K562 (cell line): ENCODE measurements at regions not wholly inside any gene's neighbourhood (a gene's known extent, or its start where the extent isn't known, plus 50 kb on each side); places are given as distances from the start of the nearest gene placed in this dataset.

Experiments used
- ATAC-seq: fragments of 200-7000 bp; cut with Tn5 transposase; 3 replicates; pipeline ENCODE4 v1.9.1; 2020; ENCODE audit warnings: moderate library complexity
- BruUV-seq: library from RNA; stranded (reverse); fragments of 400-500 nt; replicated peaks from 2 replicates; lab custom pipeline; 2021; lab: Mats Ljungman, UMichigan
- CTCF ChIA-PET: fragments of 300-600 bp; formaldehyde crosslinking; extraction: SDS; loops from one replicate; lab custom pipeline; 2021; ENCODE audit warnings: low intra/inter-chr PET ratio; lab: Yijun Ruan, JAX
- POLR2A ChIA-PET: fragments of 300-600, 350-650 bp; sonication (Branson Sonifier 250); formaldehyde crosslinking; extraction: SDS; loops from one replicate; lab custom pipeline; 2021; ENCODE audit warnings: antibody characterized with exemption, inconsistent platforms; lab: Yijun Ruan, JAX
- DNase-seq, 4 experiments: peaks; one replicate each; pipeline versions ENCODE4 v3.0.0 to v3.0.0-alpha.2; 2011 to 2018; ENCODE audit warnings: low spot score in 3 of 4, mixed read lengths in 3 of 4; ENCODE audit errors: extremely low read depth in 1 of 4
- FAIRE-seq: peaks from 2 replicates; lab custom pipeline; 2011; peaks lifted over from hg19 to GRCh38; lab: Jason Lieb, UNC
- H2AFZ ChIP-seq: 2 replicates; pipeline ENCODE4 v1.6.0; 2011; ENCODE audit warnings: low read depth, low read length, control low read depth, inconsistent platforms
- H3K27ac ChIP-seq: fragments of 200-600 bp; 3 replicates; pipeline ENCODE4 v1.8.0; 2011; ENCODE audit warnings: low read depth, mild to moderate bottlenecking, control low read depth, inconsistent platforms, low read length, moderate library complexity, mixed read lengths; ENCODE audit errors: extremely low read depth
- H3K27me3 ChIP-seq, 2 experiments: fragments of 300-600 bp in 1 of 2; 2 replicates in 1 of 2; 3 replicates in 1 of 2; pipeline versions ENCODE4 v1.6.0 to v1.8.0; 2011; ENCODE audit warnings: inconsistent platforms in 2 of 2, low read length in 2 of 2, mild to moderate bottlenecking in 1 of 2, mixed read lengths in 1 of 2, moderate library complexity in 1 of 2; ENCODE audit not compliant: control insufficient read depth in 2 of 2, insufficient read depth in 2 of 2
- H3K36me3 ChIP-seq: fragments of 300-600 bp; 3 replicates; pipeline ENCODE4 v1.8.0; 2011; ENCODE audit warnings: mild to moderate bottlenecking, low read length, inconsistent platforms; ENCODE audit not compliant: control insufficient read depth, insufficient read depth
- H3K4me1 ChIP-seq, 2 experiments: fragments of 200-600 bp in 1 of 2; replicated peaks in 1 of 2; 2 replicates in 1 of 2; 3 replicates in 1 of 2; pipeline versions ENCODE4 v1.5.1 to v1.8.0; 2011; ENCODE audit warnings: inconsistent platforms in 2 of 2, low read length in 2 of 2, mild to moderate bottlenecking in 1 of 2, mixed read lengths in 1 of 2, moderate library complexity in 1 of 2; ENCODE audit not compliant: control insufficient read depth in 2 of 2, insufficient read depth in 2 of 2
- H3K4me2 ChIP-seq: 2 replicates; pipeline ENCODE4 v1.6.1; 2011; ENCODE audit warnings: low read length, control low read depth, inconsistent platforms, mixed read lengths; ENCODE audit not compliant: insufficient read depth
- H3K4me3 ChIP-seq: fragments of 200-600 bp; sonication (generic), shearing (Covaris generic); 2 replicates; pipeline ENCODE4 v1.5.1; 2016; ENCODE audit warnings: control low read depth, inconsistent platforms
- H3K79me2 ChIP-seq: fragments of 200-600 bp; 3 replicates; pipeline ENCODE4 v1.8.0; 2011; ENCODE audit warnings: low read length, inconsistent platforms; ENCODE audit not compliant: control insufficient read depth, insufficient read depth
- H3K9ac ChIP-seq, 2 experiments: 2 replicates each; pipeline versions ENCODE4 v1.6.0 to v1.6.1; 2011; ENCODE audit warnings: low read depth in 2 of 2, low read length in 2 of 2, control low read depth in 1 of 2, inconsistent platforms in 1 of 2, mild to moderate bottlenecking in 1 of 2, mixed read lengths in 1 of 2; ENCODE audit not compliant: insufficient read depth in 1 of 2
- H3K9me1 ChIP-seq: one replicate; pipeline ENCODE4 v1.6.0; 2011; ENCODE audit warnings: inconsistent platforms, mild to moderate bottlenecking, low read length, moderate library complexity; ENCODE audit not compliant: control insufficient read depth, insufficient read depth
- H3K9me3 ChIP-seq: replicated peaks from 2 replicates; pipeline ENCODE4 v1.5.1; 2011; ENCODE audit warnings: low read depth, low read length, inconsistent platforms; ENCODE audit not compliant: control insufficient read depth, insufficient read depth
- H4K20me1 ChIP-seq: replicated peaks from 2 replicates; pipeline ENCODE4 v1.6.1; 2011; ENCODE audit warnings: low read length, inconsistent platforms, mixed read lengths; ENCODE audit not compliant: control insufficient read depth, insufficient read depth
- GTF2F1 ChIP-seq: IDR thresholded peaks from 2 replicates; pipeline ENCODE4 v1.6.1; 2011; ENCODE audit warnings: low read depth, low read length, improper control_type of control experiment
- KLF16 ChIP-seq: IDR thresholded peaks from 2 replicates; pipeline ENCODE4 v1.6.1; 2016; ENCODE audit warnings: antibody characterized with exemption
- PHF8 ChIP-seq: fragments of 200-600 bp; sonication (generic); IDR thresholded peaks from 2 replicates; pipeline ENCODE4 v1.6.1; 2012; ENCODE audit warnings: mixed run types, mild to moderate bottlenecking, inconsistent platforms, low read length, moderate library complexity, borderline replicate concordance
- STAG1 ChIP-seq: sonication (generic); formaldehyde crosslinking; IDR thresholded peaks from 2 replicates; pipeline ENCODE4 v1.5.0; 2020; ENCODE audit warnings: missing genetic modification reagents, borderline replicate concordance
- ZNF124 ChIP-seq: sonication (generic); formaldehyde crosslinking; IDR thresholded peaks from 2 replicates; pipeline ENCODE4 v1.8.1; 2022; ENCODE audit warnings: missing genetic modification reagents
- WGBS: fragments of 100-300 bp; shearing (Covaris generic); methylation state at CpG from one replicate; pipeline ENCODE4 v1.1.6; 2016; ENCODE audit warnings: low coverage, mixed read lengths; ENCODE audit not compliant: insufficient coverage; ENCODE audit errors: missing lambda C conversion rate; 5-methylcytosine and 5-hydroxymethylcytosine counted together
- in situ Hi-C: fragments of 300-500 bp; cut with MboI; formaldehyde crosslinking; loops from 4 replicates; pipeline ENCODE4 v1.15.0; 2018; ENCODE audit warnings: inconsistent platforms, mixed read lengths
- intact Hi-C: fragments of 100-400 bp; cut with micrococcal nuclease; formaldehyde crosslinking; loops from 2 replicates; pipeline ENCODE4 v1.14.2; 2022
- TF ChIP-seq, protein P1 (sequence below): fragments of 250-450 bp; sonication (Bioruptor Pico); IDR thresholded peaks from 2 replicates; pipeline ENCODE4 v1.4.0; 2020; ENCODE audit warnings: mild to moderate bottlenecking, moderate library complexity
- TF ChIP-seq, protein P2 (sequence below): fragments of 250-450 bp; sonication (Bioruptor Pico); IDR thresholded peaks from 2 replicates; pipeline ENCODE4 v1.8.0; 2021; ENCODE audit warnings: borderline replicate concordance, mild to moderate bottlenecking, moderate library complexity; ENCODE audit not compliant: poor library complexity, severe bottlenecking
- TF ChIP-seq, protein P3 (sequence below): fragments of 450-650 bp; formaldehyde crosslinking; IDR thresholded peaks from 2 replicates; pipeline ENCODE4 v1.4.0; 2020; ENCODE audit warnings: mild to moderate bottlenecking, mixed read lengths

DNA sequence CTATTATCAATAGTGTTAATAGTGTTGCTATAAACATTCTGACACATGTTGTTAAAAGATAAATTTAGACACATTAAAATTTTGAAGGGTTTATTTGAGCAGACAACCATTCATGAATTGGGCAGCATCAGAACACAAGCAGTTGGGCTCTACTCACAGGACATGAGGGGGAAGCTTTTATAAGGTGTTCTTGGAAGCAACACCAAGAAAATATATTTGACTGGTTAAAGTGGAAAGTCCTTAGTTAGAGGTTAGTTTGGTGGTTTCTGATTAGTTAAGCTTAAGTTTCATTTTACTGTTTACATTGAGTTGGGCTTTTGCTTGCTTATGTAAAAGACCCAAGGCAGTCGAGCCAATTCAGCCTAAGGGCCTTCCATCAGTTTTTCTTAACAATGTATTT lies 220.7 kb downstream of the CD47 start:
- ChIA-PET POLR2A (no interaction called here), CTCF (interaction anchor here (0.6 kb wide), 1 partner anchor 493 kb away, joined by 4 read pairs; no protein-coding TSS in a partner anchor)
- Histone ChIP-seq H3K36me3 (no peaks in the 10 kb centered on the region), H3K9me1 (peaks cover 4% of the 10 kb centered on the region), H3K4me2 (no peak overlapping the region), H4K20me1 (no peaks in the 10 kb centered on the region), H3K79me2 (no peaks in the 10 kb centered on the region), H3K9ac (no peak overlapping the region), H3K27ac (no peak overlapping the region), H2AFZ (no peak overlapping the region; the same call in 1 of the 2 replicates), H3K9me3 (no peaks in the 10 kb centered on the region), H3K4me1 (peaks cover 0 to 5% of the 10 kb centered on the region in 2 experiments; a peak in 2 of 5 replicates), H3K27me3 (no peaks in the 10 kb centered on the region), H3K4me3 (no peak overlapping the region)
- BruUV-seq: no TSS peak
- no peak for DNase-seq
- no peak for FAIRE-seq
- in situ Hi-C loops: no loop called here
- WGBS: 9% methylated on average over 1 of the region's 1 CpG
- intact Hi-C loops: no loop called here
- ATAC-seq: no peak
- TF ChIP-seq PHF8 (no peak), KLF16 (no peak), ZNF124 (CRISPR knock-in tag) (no peak), STAG1 (CRISPR knock-in tag) (no peak), GTF2F1 (no peak)
- TF ChIP-seq, protein P1, sequence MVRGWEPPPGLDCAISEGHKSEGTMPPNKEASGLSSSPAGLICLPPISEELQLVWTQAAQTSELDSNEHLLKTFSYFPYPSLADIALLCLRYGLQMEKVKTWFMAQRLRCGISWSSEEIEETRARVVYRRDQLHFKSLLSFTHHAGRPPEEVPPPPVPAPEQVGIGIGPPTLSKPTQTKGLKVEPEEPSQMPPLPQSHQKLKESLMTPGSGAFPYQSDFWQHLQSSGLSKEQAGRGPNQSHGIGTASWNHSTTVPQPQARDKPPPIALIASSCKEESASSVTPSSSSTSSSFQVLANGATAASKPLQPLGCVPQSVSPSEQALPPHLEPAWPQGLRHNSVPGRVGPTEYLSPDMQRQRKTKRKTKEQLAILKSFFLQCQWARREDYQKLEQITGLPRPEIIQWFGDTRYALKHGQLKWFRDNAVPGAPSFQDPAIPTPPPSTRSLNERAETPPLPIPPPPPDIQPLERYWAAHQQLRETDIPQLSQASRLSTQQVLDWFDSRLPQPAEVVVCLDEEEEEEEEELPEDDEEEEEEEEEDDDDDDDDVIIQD: no peak
- TF ChIP-seq, protein P2, sequence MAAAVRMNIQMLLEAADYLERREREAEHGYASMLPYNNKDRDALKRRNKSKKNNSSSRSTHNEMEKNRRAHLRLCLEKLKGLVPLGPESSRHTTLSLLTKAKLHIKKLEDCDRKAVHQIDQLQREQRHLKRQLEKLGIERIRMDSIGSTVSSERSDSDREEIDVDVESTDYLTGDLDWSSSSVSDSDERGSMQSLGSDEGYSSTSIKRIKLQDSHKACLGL: no peak
- TF ChIP-seq, protein P3, sequence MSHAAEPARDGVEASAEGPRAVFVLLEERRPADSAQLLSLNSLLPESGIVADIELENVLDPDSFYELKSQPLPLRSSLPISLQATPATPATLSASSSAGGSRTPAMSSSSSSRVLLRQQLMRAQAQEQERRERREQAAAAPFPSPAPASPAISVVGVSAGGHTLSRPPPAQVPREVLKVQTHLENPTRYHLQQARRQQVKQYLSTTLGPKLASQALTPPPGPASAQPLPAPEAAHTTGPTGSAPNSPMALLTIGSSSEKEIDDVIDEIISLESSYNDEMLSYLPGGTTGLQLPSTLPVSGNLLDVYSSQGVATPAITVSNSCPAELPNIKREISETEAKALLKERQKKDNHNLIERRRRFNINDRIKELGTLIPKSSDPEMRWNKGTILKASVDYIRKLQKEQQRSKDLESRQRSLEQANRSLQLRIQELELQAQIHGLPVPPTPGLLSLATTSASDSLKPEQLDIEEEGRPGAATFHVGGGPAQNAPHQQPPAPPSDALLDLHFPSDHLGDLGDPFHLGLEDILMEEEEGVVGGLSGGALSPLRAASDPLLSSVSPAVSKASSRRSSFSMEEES (CRISPR knock-in tag): no peak
